Keratinocyte (primary cell): ENCODE measurements at regions not wholly inside any gene's neighbourhood (a gene's known extent, or its start where the extent isn't known, plus 50 kb on each side); places are given as distances from the start of the nearest gene placed in this dataset.

Experiments
- DNase-seq: peaks from one replicate; pipeline ENCODE4 v3.0.0-alpha.2; 2011; ENCODE audit warnings: low read depth, missing footprints, low spot score
- FAIRE-seq: peaks from 2 replicates; lab custom pipeline; 2011; peaks lifted over from hg19 to GRCh38; lab: Jason Lieb, UNC
- H2AFZ ChIP-seq: 2 replicates; pipeline ENCODE4 v1.6.0; 2012; ENCODE audit warnings: low read length, control low read depth, inconsistent platforms; ENCODE audit not compliant: control insufficient read depth
- H3K27ac ChIP-seq: 2 replicates; pipeline ENCODE4 v1.5.1; 2011; ENCODE audit warnings: low read length; ENCODE audit not compliant: control insufficient read depth, insufficient read depth
- H3K27me3 ChIP-seq: 3 replicates; pipeline ENCODE4 v1.6.0; 2011; ENCODE audit warnings: low read length; ENCODE audit not compliant: control insufficient read depth, insufficient read depth; ENCODE audit errors: extremely low read depth
- H3K36me3 ChIP-seq, 2 experiments: 2 replicates in 1 of 2; 3 replicates in 1 of 2; pipeline ENCODE4 v1.5.1; 2011; ENCODE audit warnings: low read length in 2 of 2, mild to moderate bottlenecking in 1 of 2; ENCODE audit not compliant: control insufficient read depth in 2 of 2, insufficient read depth in 2 of 2; ENCODE audit errors: extremely low read depth in 1 of 2
- H3K4me1 ChIP-seq: 3 replicates; pipeline ENCODE4 v1.5.1; 2011; ENCODE audit warnings: low read length; ENCODE audit not compliant: control insufficient read depth, insufficient read depth; ENCODE audit errors: extremely low read depth
- H3K4me2 ChIP-seq: 3 replicates; pipeline ENCODE4 v1.6.0; 2011; ENCODE audit warnings: low read depth, low read length; ENCODE audit not compliant: control insufficient read depth, insufficient read depth; ENCODE audit errors: extremely low read depth
- H3K4me3 ChIP-seq, 3 experiments: fragments of 200-600 bp in 1 of 3; sonication (generic) in 1 of 3; 2 replicates in 2 of 3; 3 replicates in 1 of 3; pipeline ENCODE4 v1.5.1; 2011 to 2016; ENCODE audit warnings: low read length in 3 of 3, mild to moderate bottlenecking in 3 of 3, control low read depth in 2 of 3, inconsistent platforms in 1 of 3, low read depth in 1 of 3, mixed read lengths in 1 of 3, mixed run types in 1 of 3, moderate library complexity in 1 of 3; ENCODE audit not compliant: control insufficient read depth in 2 of 3, insufficient read depth in 2 of 3; ENCODE audit errors: extremely low read depth in 1 of 3
- H3K79me2 ChIP-seq: 2 replicates; pipeline ENCODE4 v1.6.0; 2012; ENCODE audit warnings: low read length; ENCODE audit not compliant: control insufficient read depth, insufficient read depth
- H3K9ac ChIP-seq: 3 replicates; pipeline ENCODE4 v1.6.0; 2011; ENCODE audit warnings: low read length; ENCODE audit not compliant: control insufficient read depth, insufficient read depth; ENCODE audit errors: extremely low read depth
- H3K9me1 ChIP-seq: 3 replicates; pipeline ENCODE4 v1.6.0; 2011; ENCODE audit warnings: low read length; ENCODE audit not compliant: control insufficient read depth, insufficient read depth; ENCODE audit errors: extremely low read depth
- H3K9me3 ChIP-seq: 2 replicates; pipeline ENCODE4 v1.5.1; 2012; ENCODE audit warnings: low read depth, low read length; ENCODE audit not compliant: control insufficient read depth
- H4K20me1 ChIP-seq: 3 replicates; pipeline ENCODE4 v1.6.0; 2011; ENCODE audit warnings: low read length; ENCODE audit not compliant: control insufficient read depth, insufficient read depth; ENCODE audit errors: extremely low read depth
- EZH2 ChIP-seq: IDR thresholded peaks from one replicate; pipeline ENCODE4 v1.6.1; 2012; ENCODE audit warnings: inconsistent platforms, mild to moderate bottlenecking, low read length, moderate library complexity
- dilution Hi-C: fragments of 300-500 bp; cut with MboI; formaldehyde crosslinking; loops from one replicate; pipeline ENCODE4 v1.7.0; 2020; ENCODE audit warnings: low sequenced_read_pairs; ENCODE audit not compliant: extremely low pct_ligation_motif_present
- TF ChIP-seq, protein P1 (sequence below), 3 experiments: IDR thresholded peaks in 1 of 3; conservative IDR thresholded peaks in 1 of 3; optimal IDR thresholded peaks in 1 of 3; 2 replicates in 2 of 3; 3 replicates in 1 of 3; pipeline versions ENCODE3 to v1.5.1; 2011; ENCODE audit warnings: low read length in 3 of 3, mild to moderate bottlenecking in 3 of 3, moderate library complexity in 2 of 3, control low read depth in 1 of 3, inconsistent platforms in 1 of 3; ENCODE audit not compliant: insufficient read depth in 2 of 3; ENCODE audit errors: extremely low read depth in 1 of 3

DNA sequence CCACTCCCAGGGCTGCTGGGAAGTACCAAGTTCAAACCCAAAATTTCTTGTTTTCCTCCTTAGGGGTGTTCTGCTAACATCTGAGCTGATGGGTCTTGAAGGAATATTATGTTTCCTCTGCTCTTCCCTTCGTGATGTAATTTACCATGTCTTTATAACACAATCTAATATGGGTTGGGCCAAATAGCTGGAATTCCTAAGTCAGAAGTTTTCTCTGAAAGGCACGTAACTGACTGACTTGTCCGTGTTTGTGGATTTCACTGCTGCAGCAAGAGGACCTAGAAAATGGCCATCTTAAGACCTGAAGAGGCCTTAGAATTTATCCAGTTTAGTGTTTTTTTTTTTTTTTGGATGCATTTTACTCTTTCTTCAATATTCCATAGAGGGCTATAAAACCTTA is 256.7 kb downstream of the DCDC2C start:
- DNase-seq (no peak), FAIRE-seq (no peak)
- no peaks in the 10 kb centered on the region for H3K36me3 ChIP-seq

DNA sequence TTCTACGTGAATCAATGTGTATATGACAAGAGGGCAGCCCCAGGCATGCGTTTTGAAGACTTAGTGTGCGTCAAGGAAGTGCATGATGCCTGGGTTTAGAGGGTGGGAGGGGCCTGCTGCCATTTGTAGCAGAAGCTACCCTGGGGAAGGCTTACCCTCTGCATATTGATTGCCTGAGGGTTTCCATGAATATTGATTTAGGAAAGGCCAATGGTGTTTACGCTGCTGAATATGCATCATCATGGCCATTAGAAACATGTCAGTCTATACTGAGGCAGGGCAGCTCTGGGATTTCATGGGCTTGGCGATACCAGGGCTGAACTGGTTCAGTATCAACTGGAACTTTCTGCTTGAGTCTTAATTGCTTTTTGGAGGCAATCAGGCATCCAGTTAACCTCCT is 259.3 kb downstream of the DCDC2C start:
- H3K9me3 ChIP-seq, result peaks cover 1% of the 10 kb centered on the region
- TF ChIP-seq, protein P1, sequence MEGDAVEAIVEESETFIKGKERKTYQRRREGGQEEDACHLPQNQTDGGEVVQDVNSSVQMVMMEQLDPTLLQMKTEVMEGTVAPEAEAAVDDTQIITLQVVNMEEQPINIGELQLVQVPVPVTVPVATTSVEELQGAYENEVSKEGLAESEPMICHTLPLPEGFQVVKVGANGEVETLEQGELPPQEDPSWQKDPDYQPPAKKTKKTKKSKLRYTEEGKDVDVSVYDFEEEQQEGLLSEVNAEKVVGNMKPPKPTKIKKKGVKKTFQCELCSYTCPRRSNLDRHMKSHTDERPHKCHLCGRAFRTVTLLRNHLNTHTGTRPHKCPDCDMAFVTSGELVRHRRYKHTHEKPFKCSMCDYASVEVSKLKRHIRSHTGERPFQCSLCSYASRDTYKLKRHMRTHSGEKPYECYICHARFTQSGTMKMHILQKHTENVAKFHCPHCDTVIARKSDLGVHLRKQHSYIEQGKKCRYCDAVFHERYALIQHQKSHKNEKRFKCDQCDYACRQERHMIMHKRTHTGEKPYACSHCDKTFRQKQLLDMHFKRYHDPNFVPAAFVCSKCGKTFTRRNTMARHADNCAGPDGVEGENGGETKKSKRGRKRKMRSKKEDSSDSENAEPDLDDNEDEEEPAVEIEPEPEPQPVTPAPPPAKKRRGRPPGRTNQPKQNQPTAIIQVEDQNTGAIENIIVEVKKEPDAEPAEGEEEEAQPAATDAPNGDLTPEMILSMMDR (optimal IDR thresholded peaks at IDR 0.05 in 1 of 3, IDR thresholded peaks at IDR 0.05 in 1 of 3, conservative IDR thresholded peaks at IDR 0.05 in 1 of 3; ENCODE audit: extremely low read depth in 1 of 3, insufficient read depth in 2 of 3, low read length in 3 of 3), result no peak
- no peak for TF ChIP-seq EZH2
- no peaks in the 10 kb centered on the region for H3K9me1 ChIP-seq
- FAIRE-seq (no peak), DNase-seq (no peak)
- no peak overlapping the region for H3K27ac ChIP-seq
- no peak overlapping the region for H3K4me2 ChIP-seq
- no peaks in the 10 kb centered on the region for H3K36me3 ChIP-seq
- H3K4me3 ChIP-seq, result no peak overlapping the region
- H2AFZ ChIP-seq, result no peak overlapping the region
- dilution Hi-C loops, result no loop called here
- no peak overlapping the region for H3K9ac ChIP-seq
- H3K4me1 ChIP-seq, result no peaks in the 10 kb centered on the region
- no peaks in the 10 kb centered on the region for H3K79me2 ChIP-seq
- H4K20me1 ChIP-seq, result no peaks in the 10 kb centered on the region
- H3K27me3 ChIP-seq, result no peaks in the 10 kb centered on the region

More for the DNA sequence above, 256.7 kb downstream of the DCDC2C start:
- H3K27ac ChIP-seq, result no peak overlapping the region
- H4K20me1 ChIP-seq, result no peaks in the 10 kb centered on the region
- no peak overlapping the region for H3K9ac ChIP-seq
- no peak overlapping the region for H2AFZ ChIP-seq
- no peaks in the 10 kb centered on the region for H3K9me1 ChIP-seq
- no peak overlapping the region for H3K4me3 ChIP-seq
- no peaks in the 10 kb centered on the region for H3K4me1 ChIP-seq
- no peak overlapping the region for H3K4me2 ChIP-seq
- no peaks in the 10 kb centered on the region for H3K27me3 ChIP-seq
- H3K9me3 ChIP-seq, result no peaks in the 10 kb centered on the region
- TF ChIP-seq EZH2, result no peak
- TF ChIP-seq, protein P1 (optimal IDR thresholded peaks at IDR 0.05 in 1 of 3, IDR thresholded peaks at IDR 0.05 in 1 of 3, conservative IDR thresholded peaks at IDR 0.05 in 1 of 3; ENCODE audit: extremely low read depth in 1 of 3, insufficient read depth in 2 of 3, low read length in 3 of 3), result no peak
- dilution Hi-C loops, result no loop called here
- no peaks in the 10 kb centered on the region for H3K79me2 ChIP-seq
